ENCODE measurements at regions not wholly inside any gene's neighbourhood (a gene's known extent, or its start where the extent isn't known, plus 50 kb on each side); places are given as distances from the start of the nearest gene placed in this dataset.

DNA sequence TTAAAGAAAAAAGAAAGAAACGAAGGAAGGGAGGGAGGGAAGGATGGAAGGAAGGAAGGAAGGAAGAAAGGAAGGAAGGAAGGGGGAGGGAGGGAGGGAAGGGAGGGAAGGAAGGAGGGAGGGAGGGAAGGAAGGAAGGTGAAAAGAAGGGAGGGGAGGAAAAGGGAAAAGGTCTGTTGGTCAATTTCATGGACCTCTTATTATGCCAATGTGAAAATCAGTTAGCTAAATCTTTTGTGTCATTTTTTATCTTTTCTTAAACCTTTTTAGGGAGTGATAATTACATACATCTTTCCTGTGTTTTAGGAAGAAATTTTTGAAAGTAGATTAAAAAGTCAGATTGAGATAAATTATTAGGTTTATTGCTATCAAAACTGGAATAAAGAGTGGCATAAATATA is 670.2 kb upstream of the CITED2 start:
- TF ChIP-seq, protein P1, sequence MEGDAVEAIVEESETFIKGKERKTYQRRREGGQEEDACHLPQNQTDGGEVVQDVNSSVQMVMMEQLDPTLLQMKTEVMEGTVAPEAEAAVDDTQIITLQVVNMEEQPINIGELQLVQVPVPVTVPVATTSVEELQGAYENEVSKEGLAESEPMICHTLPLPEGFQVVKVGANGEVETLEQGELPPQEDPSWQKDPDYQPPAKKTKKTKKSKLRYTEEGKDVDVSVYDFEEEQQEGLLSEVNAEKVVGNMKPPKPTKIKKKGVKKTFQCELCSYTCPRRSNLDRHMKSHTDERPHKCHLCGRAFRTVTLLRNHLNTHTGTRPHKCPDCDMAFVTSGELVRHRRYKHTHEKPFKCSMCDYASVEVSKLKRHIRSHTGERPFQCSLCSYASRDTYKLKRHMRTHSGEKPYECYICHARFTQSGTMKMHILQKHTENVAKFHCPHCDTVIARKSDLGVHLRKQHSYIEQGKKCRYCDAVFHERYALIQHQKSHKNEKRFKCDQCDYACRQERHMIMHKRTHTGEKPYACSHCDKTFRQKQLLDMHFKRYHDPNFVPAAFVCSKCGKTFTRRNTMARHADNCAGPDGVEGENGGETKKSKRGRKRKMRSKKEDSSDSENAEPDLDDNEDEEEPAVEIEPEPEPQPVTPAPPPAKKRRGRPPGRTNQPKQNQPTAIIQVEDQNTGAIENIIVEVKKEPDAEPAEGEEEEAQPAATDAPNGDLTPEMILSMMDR (IDR thresholded peaks at IDR 0.05): no peak
- POLR2A ChIA-PET: interaction anchor here (0.7 kb wide), 1 partner anchor 26 kb away, joined by 9 read pairs; no protein-coding TSS in a partner anchor
- DNase-seq (no peak), ATAC-seq (ENCODE audit: low read depth) (no peak)
- H3K27me3 Mint-ChIP-seq: no peaks in the 10 kb centered on the region
- no peak overlapping the region for H3K4me3 Mint-ChIP-seq
- intact Hi-C loops (cut with micrococcal nuclease): no loop called here
- H3K9me3 Mint-ChIP-seq: no peaks in the 10 kb centered on the region
- H3K27ac Mint-ChIP-seq: no peak overlapping the region
- CTCF ChIA-PET: no interaction called here
- no peaks in the 10 kb centered on the region for H3K36me3 Mint-ChIP-seq (ENCODE audit: low read depth)
- no peaks in the 10 kb centered on the region for H3K4me1 Mint-ChIP-seq

DNA sequence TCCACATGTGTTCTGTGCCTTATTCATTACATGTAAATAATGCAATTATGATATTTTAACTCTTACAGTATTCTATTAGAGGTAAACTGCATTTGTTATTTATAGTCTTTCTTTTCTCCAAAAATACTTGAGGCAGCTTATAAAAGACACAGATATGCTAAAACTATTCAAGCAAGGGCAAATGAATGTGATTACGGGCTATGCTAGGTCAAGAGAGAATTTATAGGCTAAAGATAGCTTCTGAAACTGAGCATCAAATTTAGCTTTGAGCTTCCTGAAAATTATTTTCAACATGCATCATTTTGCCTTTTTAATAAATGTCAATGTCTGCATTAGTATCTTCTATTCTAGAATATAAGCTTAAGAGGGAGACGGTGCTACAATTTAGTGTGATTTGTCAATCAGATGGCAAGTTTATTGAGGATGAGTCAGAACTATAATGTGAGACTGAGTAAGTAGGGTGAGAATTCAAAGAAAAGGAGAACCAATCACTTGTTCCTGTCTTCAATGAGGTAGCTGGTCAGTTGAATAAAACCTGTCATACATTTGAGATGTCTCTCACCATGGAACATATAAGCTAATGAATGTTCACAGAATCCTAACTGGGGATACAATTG is 669.4 kb upstream of the CITED2 start:
- TF ChIP-seq, protein P1 (IDR thresholded peaks at IDR 0.05): no peak
- no peaks in the 10 kb centered on the region for H3K9me3 Mint-ChIP-seq
- intact Hi-C loops (cut with micrococcal nuclease): no loop called here
- DNase-seq (no peak), ATAC-seq (ENCODE audit: low read depth) (no peak)
- no peaks in the 10 kb centered on the region for H3K27me3 Mint-ChIP-seq
- H3K36me3 Mint-ChIP-seq (ENCODE audit: low read depth): no peaks in the 10 kb centered on the region
- no peak overlapping the region for H3K4me3 Mint-ChIP-seq
- CTCF ChIA-PET: no interaction called here
- POLR2A ChIA-PET: no interaction called here
- H3K4me1 Mint-ChIP-seq: no peaks in the 10 kb centered on the region
- H3K27ac Mint-ChIP-seq: no peak overlapping the region

DNA sequence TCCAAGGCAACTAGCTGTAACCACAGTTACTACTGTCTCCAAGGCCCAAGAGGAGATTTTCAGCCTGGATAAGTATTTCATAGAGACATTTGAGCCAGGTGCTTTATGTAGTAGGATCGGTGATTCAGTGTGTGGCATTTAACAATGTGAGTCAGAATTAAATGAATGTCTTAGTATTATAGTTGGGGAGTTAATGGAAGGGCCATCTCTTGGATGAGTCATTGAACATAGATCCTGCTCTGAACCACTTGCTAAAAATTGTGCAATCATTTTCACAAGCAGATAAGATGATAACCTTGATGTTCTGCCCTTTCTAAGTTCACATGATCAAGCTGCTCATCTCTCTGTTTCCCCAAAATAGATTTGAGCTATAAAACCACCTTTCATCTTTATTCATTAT is 668.9 kb upstream of the CITED2 start:
- TF ChIP-seq, protein P1 (IDR thresholded peaks at IDR 0.05): no peak
- intact Hi-C loops (cut with micrococcal nuclease): no loop called here
- POLR2A ChIA-PET: no interaction called here
- H3K4me3 Mint-ChIP-seq: no peak overlapping the region
- DNase-seq (no peak), ATAC-seq (ENCODE audit: low read depth) (no peak)
- H3K27me3 Mint-ChIP-seq: no peaks in the 10 kb centered on the region
- H3K9me3 Mint-ChIP-seq: no peaks in the 10 kb centered on the region
- no peak overlapping the region for H3K27ac Mint-ChIP-seq
- H3K36me3 Mint-ChIP-seq (ENCODE audit: low read depth): no peaks in the 10 kb centered on the region
- H3K4me1 Mint-ChIP-seq: no peaks in the 10 kb centered on the region
- CTCF ChIA-PET: no interaction called here

DNA sequence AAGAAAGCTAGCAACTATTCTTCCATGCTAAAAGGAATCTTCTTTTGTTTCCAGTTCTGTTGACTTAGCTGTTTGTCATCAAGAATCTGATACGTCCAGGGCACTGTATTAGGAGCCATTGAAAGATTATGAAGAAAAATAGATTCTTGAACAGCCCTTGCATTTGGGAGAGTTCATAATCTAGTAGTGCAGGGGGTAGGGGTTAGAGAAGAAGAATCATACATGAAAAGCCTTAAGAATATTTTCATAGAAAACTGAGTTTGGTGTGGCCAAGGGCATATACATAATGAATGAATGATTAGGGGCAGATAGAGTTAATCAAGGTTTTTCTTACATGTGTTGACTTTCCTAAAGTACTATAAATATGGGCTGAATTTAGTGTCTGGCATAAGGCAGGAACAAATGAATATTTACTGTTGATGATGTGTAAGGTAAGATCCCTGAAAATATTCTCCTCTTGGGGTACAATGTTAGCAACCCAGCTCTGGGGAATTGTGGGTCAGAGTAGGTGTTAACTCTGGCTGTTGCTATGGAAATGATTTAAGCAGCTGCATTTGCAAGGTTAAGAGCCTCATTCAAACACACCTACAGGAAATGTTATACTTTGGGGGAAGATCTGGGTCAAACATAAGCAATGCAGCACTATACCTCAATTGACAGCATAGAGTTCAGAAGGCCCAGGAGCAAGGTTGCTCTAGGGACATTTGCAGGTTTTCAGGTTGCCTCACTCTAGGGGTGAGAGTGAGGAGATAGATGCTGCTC is 667.3 kb upstream of the CITED2 start:
- Mint-ChIP-seq H3K9me3 (no peaks in the 10 kb centered on the region), H3K27me3 (no peaks in the 10 kb centered on the region), H3K27ac (no peak overlapping the region), H3K4me1 (no peaks in the 10 kb centered on the region), H3K4me3 (no peak overlapping the region), H3K36me3 (ENCODE audit: low read depth) (no peaks in the 10 kb centered on the region)
- no peak for DNase-seq
- TF ChIP-seq, protein P1 (IDR thresholded peaks at IDR 0.05): no peak
- ATAC-seq (ENCODE audit: low read depth): no peak
- POLR2A ChIA-PET: no interaction called here
- intact Hi-C loops (cut with micrococcal nuclease): no loop called here
- CTCF ChIA-PET: no interaction called here

DNA sequence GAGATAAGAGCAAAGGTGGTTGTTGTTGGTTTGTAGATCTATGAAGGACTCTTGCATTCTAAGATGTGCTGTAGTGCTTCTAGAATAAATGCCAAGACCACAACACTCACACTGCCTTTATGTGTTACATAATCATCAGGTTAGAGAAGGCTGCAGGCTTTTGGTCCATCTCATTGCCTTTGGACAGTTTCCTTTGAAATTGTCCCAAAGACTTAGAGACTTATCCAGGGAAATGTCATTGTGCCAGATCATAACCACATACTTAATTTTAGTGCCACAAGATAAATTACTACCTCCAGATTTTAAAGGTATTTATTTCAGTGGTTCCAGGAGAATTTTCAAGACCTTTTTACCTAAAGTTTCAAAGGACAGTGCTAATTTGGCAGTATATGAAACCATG is 666.6 kb upstream of the CITED2 start:
- Mint-ChIP-seq H3K27me3 (no peaks in the 10 kb centered on the region), H3K36me3 (ENCODE audit: low read depth) (no peaks in the 10 kb centered on the region), H3K9me3 (no peaks in the 10 kb centered on the region), H3K4me1 (no peaks in the 10 kb centered on the region), H3K27ac (no peak overlapping the region), H3K4me3 (no peak overlapping the region)
- ATAC-seq (ENCODE audit: low read depth): no peak
- POLR2A ChIA-PET: no interaction called here
- intact Hi-C loops (cut with micrococcal nuclease): no loop called here
- no peak for DNase-seq
- TF ChIP-seq, protein P1 (IDR thresholded peaks at IDR 0.05): no peak
- CTCF ChIA-PET: no interaction called here
